ENCODE measurements at regions not wholly inside any gene's neighbourhood (a gene's known extent, or its start where the extent isn't known, plus 50 kb on each side); places are given as distances from the start of the nearest gene placed in this dataset.

- ChIA-PET POLR2A (no interaction called here), CTCF (no interaction called here)
- FAIRE-seq (no peak), DNase-seq (ENCODE audit: low read depth in 1 of 2, low spot score in 1 of 2) (no peak), ATAC-seq (no peak)
- Histone ChIP-seq H3K4me3 (no peak overlapping the region), H3K4me2 (no peak overlapping the region), H3K4me1 (no peaks in the 10 kb centered on the region), H3K9me3 (no peaks in the 10 kb centered on the region), H3K27ac (no peak overlapping the region)
- TF ChIP-seq FOSL2 (IDR thresholded peaks at IDR 0.05) (no peak), FOSL2 (CRISPR knock-in tag; IDR thresholded peaks at IDR 0.05) (no peak), BCL3 (IDR thresholded peaks at IDR 0.05) (no peak), POLR2A (IDR thresholded peaks at IDR 0.05; ENCODE audit: low read length) (no peak), RCOR1 (IDR thresholded peaks at IDR 0.05; ENCODE audit: low read depth, low read length) (no peak), RARB (CRISPR knock-in tag; IDR thresholded peaks at IDR 0.05) (no peak), BHLHE40 (IDR thresholded peaks at IDR 0.05; ENCODE audit: low read depth, low read length) (no peak), HDAC2 (IDR thresholded peaks at IDR 0.05) (no peak), HMGXB4 (CRISPR knock-in tag; IDR thresholded peaks at IDR 0.05; ENCODE audit: borderline replicate concordance) (no peak), MYC (IDR thresholded peaks at IDR 0.05; ENCODE audit: borderline replicate concordance, low read length) (no peak)
- TF ChIP-seq, protein P1, sequence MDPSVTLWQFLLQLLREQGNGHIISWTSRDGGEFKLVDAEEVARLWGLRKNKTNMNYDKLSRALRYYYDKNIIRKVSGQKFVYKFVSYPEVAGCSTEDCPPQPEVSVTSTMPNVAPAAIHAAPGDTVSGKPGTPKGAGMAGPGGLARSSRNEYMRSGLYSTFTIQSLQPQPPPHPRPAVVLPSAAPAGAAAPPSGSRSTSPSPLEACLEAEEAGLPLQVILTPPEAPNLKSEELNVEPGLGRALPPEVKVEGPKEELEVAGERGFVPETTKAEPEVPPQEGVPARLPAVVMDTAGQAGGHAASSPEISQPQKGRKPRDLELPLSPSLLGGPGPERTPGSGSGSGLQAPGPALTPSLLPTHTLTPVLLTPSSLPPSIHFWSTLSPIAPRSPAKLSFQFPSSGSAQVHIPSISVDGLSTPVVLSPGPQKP (IDR thresholded peaks at IDR 0.05; ENCODE audit: low read depth, low read length): no peak
- WGBS (ENCODE audit: missing lambda C conversion rate): 3% methylated on average over 2 of the region's 2 CpGs
These were observed 72.6 kb upstream of the SERTM1 start for GRCh38 chr13:36601186-36601585.

DNA sequence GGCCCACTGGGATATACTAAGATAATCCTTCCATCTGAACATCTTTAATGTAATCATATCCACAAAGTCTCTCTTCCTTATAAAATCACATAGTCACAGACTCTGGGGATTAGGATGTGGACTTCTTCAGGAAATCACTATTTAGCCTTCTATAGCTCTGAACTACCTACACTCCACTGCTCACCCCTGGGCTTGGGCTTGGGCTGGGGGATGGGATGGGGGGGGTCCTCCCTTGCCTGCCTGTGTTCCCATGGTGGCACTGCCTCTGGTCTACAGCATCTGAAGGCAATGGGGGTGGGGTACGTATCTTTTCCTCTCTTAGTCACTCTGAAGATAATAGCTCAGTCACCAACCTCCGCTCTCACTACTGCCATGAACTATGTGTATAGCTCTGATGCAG lies 67.8 kb upstream of the SERTM1 start:
- H3K9me3 ChIP-seq: no peaks in the 10 kb centered on the region
- 8% methylated on average over 2 of the region's 2 CpGs for WGBS (ENCODE audit: missing lambda C conversion rate)
- ChIA-PET POLR2A (no interaction called here), CTCF (no interaction called here)
- ATAC-seq (no peak), FAIRE-seq (no peak), DNase-seq (ENCODE audit: low read depth in 1 of 2, low spot score in 1 of 2) (no peak)
- no peaks in the 10 kb centered on the region for H3K4me1 ChIP-seq
- H3K4me2 ChIP-seq: no peak overlapping the region
- TF ChIP-seq KDM5A (IDR thresholded peaks at IDR 0.05): no peak
- TF ChIP-seq FOXS1 (CRISPR knock-in tag; IDR thresholded peaks at IDR 0.05): no peak
- no peak for TF ChIP-seq GATA3 (IDR thresholded peaks at IDR 0.05; ENCODE audit: borderline replicate concordance)
- TF ChIP-seq MAZ (IDR thresholded peaks at IDR 0.05; ENCODE audit: borderline replicate concordance, low read depth, low read length): no peak
- TF ChIP-seq CBX8 (IDR thresholded peaks at IDR 0.05): no peak
- no peak for TF ChIP-seq CBX2 (IDR thresholded peaks at IDR 0.05; ENCODE audit: borderline replicate concordance, low read depth)
- no peak for TF ChIP-seq BHLHE40 (IDR thresholded peaks at IDR 0.05; ENCODE audit: low read depth, low read length)
- TF ChIP-seq, protein P1 (IDR thresholded peaks at IDR 0.05; ENCODE audit: low read depth, low read length): no peak
- no peak for TF ChIP-seq EHMT2 (IDR thresholded peaks at IDR 0.05; ENCODE audit: low read depth)
- no peak overlapping the region for H3K27ac ChIP-seq
- H3K4me3 ChIP-seq: no peak overlapping the region

GRCh38 chr13:36608474-36608873 lies 65.3 kb upstream of the SERTM1 start:
- DNase-seq (ENCODE audit: low read depth in 1 of 2, low spot score in 1 of 2): no peak
- Histone ChIP-seq H3K9me3 (no peaks in the 10 kb centered on the region), H3K27ac (no peak overlapping the region), H3K4me3 (no peak overlapping the region), H3K4me2 (no peak overlapping the region), H3K4me1 (no peaks in the 10 kb centered on the region)
- ChIA-PET POLR2A (no interaction called here), CTCF (no interaction called here)
- WGBS (ENCODE audit: missing lambda C conversion rate): 3% methylated on average over 4 of the region's 4 CpGs
- no peak for FAIRE-seq
- no peak for ATAC-seq
- TF ChIP-seq, protein P2, sequence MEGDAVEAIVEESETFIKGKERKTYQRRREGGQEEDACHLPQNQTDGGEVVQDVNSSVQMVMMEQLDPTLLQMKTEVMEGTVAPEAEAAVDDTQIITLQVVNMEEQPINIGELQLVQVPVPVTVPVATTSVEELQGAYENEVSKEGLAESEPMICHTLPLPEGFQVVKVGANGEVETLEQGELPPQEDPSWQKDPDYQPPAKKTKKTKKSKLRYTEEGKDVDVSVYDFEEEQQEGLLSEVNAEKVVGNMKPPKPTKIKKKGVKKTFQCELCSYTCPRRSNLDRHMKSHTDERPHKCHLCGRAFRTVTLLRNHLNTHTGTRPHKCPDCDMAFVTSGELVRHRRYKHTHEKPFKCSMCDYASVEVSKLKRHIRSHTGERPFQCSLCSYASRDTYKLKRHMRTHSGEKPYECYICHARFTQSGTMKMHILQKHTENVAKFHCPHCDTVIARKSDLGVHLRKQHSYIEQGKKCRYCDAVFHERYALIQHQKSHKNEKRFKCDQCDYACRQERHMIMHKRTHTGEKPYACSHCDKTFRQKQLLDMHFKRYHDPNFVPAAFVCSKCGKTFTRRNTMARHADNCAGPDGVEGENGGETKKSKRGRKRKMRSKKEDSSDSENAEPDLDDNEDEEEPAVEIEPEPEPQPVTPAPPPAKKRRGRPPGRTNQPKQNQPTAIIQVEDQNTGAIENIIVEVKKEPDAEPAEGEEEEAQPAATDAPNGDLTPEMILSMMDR (IDR thresholded peaks at IDR 0.05): no peak
- no peak for TF ChIP-seq HMGXB4 (CRISPR knock-in tag; IDR thresholded peaks at IDR 0.05; ENCODE audit: borderline replicate concordance)
- TF ChIP-seq FOSB (CRISPR knock-in tag; IDR thresholded peaks at IDR 0.05): no peak
- TF ChIP-seq ATOH8 (CRISPR knock-in tag; IDR thresholded peaks at IDR 0.05; ENCODE audit: low read depth): no peak
- no peak for TF ChIP-seq RARB (CRISPR knock-in tag; IDR thresholded peaks at IDR 0.05)
- TF ChIP-seq TP53 (CRISPR knock-in tag; IDR thresholded peaks at IDR 0.05): no peak
- TF ChIP-seq JUNB (IDR thresholded peaks at IDR 0.05): no peak
- TF ChIP-seq FOXS1 (CRISPR knock-in tag; IDR thresholded peaks at IDR 0.05): no peak
- TF ChIP-seq, protein P3, sequence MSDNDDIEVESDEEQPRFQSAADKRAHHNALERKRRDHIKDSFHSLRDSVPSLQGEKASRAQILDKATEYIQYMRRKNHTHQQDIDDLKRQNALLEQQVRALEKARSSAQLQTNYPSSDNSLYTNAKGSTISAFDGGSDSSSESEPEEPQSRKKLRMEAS (IDR thresholded peaks at IDR 0.05): no peak

Data from A549 (cell line).